H9 (cell line): ENCODE measurements at regions not wholly inside any gene's neighbourhood (a gene's known extent, or its start where the extent isn't known, plus 50 kb on each side); places are given as distances from the start of the nearest gene placed in this dataset.
A peak's percentile ranks its signal among the peaks of the same experiment; 100 is the strongest.

ENCODE experiments used
- DNase-seq: peaks from one replicate; pipeline ENCODE4 v3.0.0-alpha.2; 2017
- H2AFZ ChIP-seq: one replicate; pipeline ENCODE4 v1.6.1; 2013; ENCODE audit warnings: mild to moderate bottlenecking, low read length, control low read depth, moderate library complexity
- H2AK5ac ChIP-seq: 2 replicates; pipeline ENCODE4 v1.6.1; 2013; ENCODE audit warnings: low read length, control low read depth, mixed read lengths; ENCODE audit not compliant: insufficient read length
- H2BK120ac ChIP-seq: one replicate; pipeline ENCODE4 v1.6.1; 2013; ENCODE audit warnings: low read depth, mild to moderate bottlenecking, low read length, control low read depth, inconsistent platforms; ENCODE audit not compliant: poor library complexity, severe bottlenecking
- H2BK12ac ChIP-seq: 2 replicates; pipeline ENCODE4 v1.6.1; 2013; ENCODE audit warnings: low read length, control low read depth, mixed read lengths, low read depth; ENCODE audit not compliant: insufficient read length
- H2BK15ac ChIP-seq: 2 replicates; pipeline ENCODE4 v1.6.1; 2013; ENCODE audit warnings: low read depth, low read length, control low read depth
- H2BK20ac ChIP-seq: one replicate; pipeline ENCODE4 v1.6.1; 2013; ENCODE audit warnings: low read depth, mild to moderate bottlenecking, low read length, control low read depth, inconsistent platforms; ENCODE audit not compliant: poor library complexity, severe bottlenecking
- H2BK5ac ChIP-seq: 2 replicates; pipeline ENCODE4 v1.6.1; 2013; ENCODE audit warnings: low read length, control low read depth, mixed read lengths; ENCODE audit not compliant: insufficient read length
- H3K14ac ChIP-seq: 2 replicates; pipeline ENCODE4 v1.6.1; 2013; ENCODE audit warnings: low read length, control low read depth; ENCODE audit not compliant: insufficient read depth
- H3K18ac ChIP-seq: 2 replicates; pipeline ENCODE4 v1.6.1; 2013; ENCODE audit warnings: low read depth, mild to moderate bottlenecking, mixed read lengths, low read length, control low read depth; ENCODE audit not compliant: insufficient read length
- H3K23ac ChIP-seq: 2 replicates; pipeline ENCODE4 v1.6.1; 2013; ENCODE audit warnings: low read length, control low read depth, mixed read lengths, low read depth; ENCODE audit not compliant: insufficient read length
- H3K23me2 ChIP-seq: 2 replicates; pipeline ENCODE4 v1.6.1; 2013; ENCODE audit warnings: low read depth, mild to moderate bottlenecking, mixed read lengths, low read length, control low read depth; ENCODE audit not compliant: insufficient read length, poor library complexity, severe bottlenecking
- H3K27ac ChIP-seq: 2 replicates; pipeline ENCODE4 v1.5.1; 2013; ENCODE audit warnings: low read length, control low read depth, mixed read lengths, low read depth; ENCODE audit not compliant: insufficient read length
- H3K27me3 ChIP-seq: 2 replicates; pipeline ENCODE4 v1.6.1; 2013; ENCODE audit warnings: low read length, control low read depth, inconsistent platforms; ENCODE audit not compliant: insufficient read depth
- H3K4ac ChIP-seq: 2 replicates; pipeline ENCODE4 v1.6.1; 2013; ENCODE audit warnings: low read depth, mild to moderate bottlenecking, control low read depth, inconsistent platforms, low read length, moderate library complexity
- H3K4me1 ChIP-seq: 2 replicates; pipeline ENCODE4 v1.6.1; 2013; ENCODE audit warnings: low read length, control low read depth, inconsistent platforms; ENCODE audit not compliant: insufficient read depth
- H3K4me2 ChIP-seq: 2 replicates; pipeline ENCODE4 v1.6.1; 2013; ENCODE audit warnings: low read length, control low read depth, mixed read lengths; ENCODE audit not compliant: insufficient read length, insufficient read depth
- H3K56ac ChIP-seq: 2 replicates; pipeline ENCODE4 v1.6.1; 2013; ENCODE audit warnings: low read depth, mild to moderate bottlenecking, mixed read lengths, low read length, control low read depth; ENCODE audit not compliant: insufficient read length
- H3K79me1 ChIP-seq: 2 replicates; pipeline ENCODE4 v1.6.1; 2013; ENCODE audit warnings: low read depth, mild to moderate bottlenecking, moderate library complexity, low read length, control low read depth, inconsistent platforms; ENCODE audit not compliant: insufficient read depth, poor library complexity, severe bottlenecking
- H3K79me2 ChIP-seq: 2 replicates; pipeline ENCODE4 v1.6.1; 2013; ENCODE audit warnings: low read length, control low read depth, inconsistent platforms; ENCODE audit not compliant: insufficient read depth
- H3K9ac ChIP-seq: 2 replicates; pipeline ENCODE4 v1.6.1; 2013; ENCODE audit warnings: low read length, control low read depth, mixed read lengths; ENCODE audit not compliant: insufficient read length; ENCODE audit errors: extremely low read depth
- H3K9me3 ChIP-seq: one replicate; pipeline ENCODE4 v1.6.1; 2013; ENCODE audit warnings: low read depth, low read length, inconsistent platforms; ENCODE audit not compliant: control insufficient read depth
- H3T11ph ChIP-seq: one replicate; pipeline ENCODE4 v1.6.1; 2013; ENCODE audit warnings: mild to moderate bottlenecking, low read length, control low read depth, inconsistent platforms
- H4K20me1 ChIP-seq: one replicate; pipeline ENCODE4 v1.6.1; 2013; ENCODE audit not compliant: control insufficient read depth, insufficient read length, insufficient read depth
- H4K5ac ChIP-seq: 2 replicates; pipeline ENCODE4 v1.6.1; 2013; ENCODE audit warnings: low read depth, mild to moderate bottlenecking, mixed read lengths, low read length, control low read depth; ENCODE audit not compliant: insufficient read length
- H4K8ac ChIP-seq: replicated peaks from 2 replicates; pipeline ENCODE4 v1.6.1; 2013; ENCODE audit warnings: low read length, control low read depth, mixed read lengths, low read depth; ENCODE audit not compliant: insufficient read length
- H4K91ac ChIP-seq: 2 replicates; pipeline ENCODE4 v1.6.1; 2013; ENCODE audit warnings: low read depth, mild to moderate bottlenecking, moderate library complexity, mixed read lengths, low read length, control low read depth; ENCODE audit not compliant: insufficient read length
- H3K27ac Mint-ChIP-seq, 3 experiments: 2 replicates in 2 of 3; 3 replicates in 1 of 3; pipeline ENCODE4 v1.8.0; 2020 to 2021; ENCODE audit warnings: mixed read lengths in 3 of 3, mild to moderate bottlenecking in 1 of 3, moderate library complexity in 1 of 3
- H3K27me3 Mint-ChIP-seq: 2 replicates; pipeline ENCODE4 v1.8.0; 2021; ENCODE audit warnings: low read depth, mild to moderate bottlenecking, moderate library complexity, mixed read lengths
- H3K36me3 Mint-ChIP-seq, 3 experiments: 2 replicates in 2 of 3; 3 replicates in 1 of 3; pipeline ENCODE4 v1.8.0; 2020 to 2021; ENCODE audit warnings: low read depth in 3 of 3, mixed read lengths in 3 of 3; ENCODE audit not compliant: insufficient read depth in 1 of 3
- H3K4me1 Mint-ChIP-seq, 2 experiments: 2 replicates each; pipeline ENCODE4 v1.8.0; 2020; ENCODE audit warnings: mixed read lengths in 2 of 2
- H3K4me3 Mint-ChIP-seq, 2 experiments: 2 replicates in 1 of 2; 3 replicates in 1 of 2; pipeline ENCODE4 v1.8.0; 2020 to 2021; ENCODE audit warnings: mild to moderate bottlenecking in 2 of 2, mixed read lengths in 2 of 2, moderate library complexity in 1 of 2
- H3K9me3 Mint-ChIP-seq, 2 experiments: 2 replicates in 1 of 2; 3 replicates in 1 of 2; pipeline ENCODE4 v1.8.0; 2020; ENCODE audit warnings: mild to moderate bottlenecking in 2 of 2, mixed read lengths in 2 of 2, moderate library complexity in 1 of 2
- WGBS: extraction: QIAGEN DNeasy Blood & Tissue Kit; methylation state at CpG from one replicate; pipeline ENCODE4 v1.1.7; 2013; ENCODE audit warnings: missing lambda C conversion rate, low lambda C conversion rate, mixed read lengths; ENCODE audit not compliant: insufficient read length; ENCODE audit errors: extremely low coverage; 5-methylcytosine and 5-hydroxymethylcytosine counted together
- TF ChIP-seq, protein P1 (sequence below): fragments of 200-600 bp; sonication (generic); conservative IDR thresholded peaks from 3 replicates; pipeline ENCODE4 v1.8.0; 2021; ENCODE audit warnings: antibody characterized with exemption, mild to moderate bottlenecking

DNA sequence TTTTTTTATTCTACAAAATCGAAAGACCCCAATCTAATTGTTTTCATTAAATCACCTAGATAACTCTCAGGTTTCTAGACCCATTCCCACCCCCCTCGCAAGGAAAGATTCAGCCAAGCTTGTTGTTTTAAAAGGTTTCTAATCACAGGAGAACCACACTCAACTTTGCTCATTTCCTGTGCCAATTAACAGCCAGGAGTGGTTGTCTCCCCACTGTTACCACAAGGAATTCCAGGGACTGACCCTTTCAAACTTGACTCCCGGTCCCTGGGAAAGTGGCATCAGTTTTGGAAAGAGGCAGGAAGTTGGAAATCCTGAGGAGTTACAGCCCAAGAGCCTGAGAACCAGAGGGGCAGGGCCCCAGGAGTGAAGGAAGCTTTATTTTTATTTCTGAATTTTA is 561.3 kb upstream of the JAG1 start:
- H2BK12ac ChIP-seq, result no peak overlapping the region
- H3K18ac ChIP-seq, result no peak overlapping the region
- H3K56ac ChIP-seq, result no peak overlapping the region
- H3K79me2 ChIP-seq, result no peaks in the 10 kb centered on the region
- no peaks in the 10 kb centered on the region for H3K23me2 ChIP-seq
- H3K4ac ChIP-seq, result no peak overlapping the region
- no peak overlapping the region for H4K5ac ChIP-seq
- H3K27ac ChIP-seq, result no peak overlapping the region
- no peak overlapping the region for H4K91ac ChIP-seq
- Mint-ChIP-seq H3K27ac (no peak overlapping the region; a peak in 1 of 7 replicates), H3K4me1 (peaks cover 7% of the 10 kb centered on the region in 2 experiments; a peak in 3 of 4 replicates), H3K4me3 (no peak overlapping the region), H3K27me3 (no peaks in the 10 kb centered on the region), H3K36me3 (no peaks in the 10 kb centered on the region; a peak in 1 of 7 replicates), H3K9me3 (no peaks in the 10 kb centered on the region)
- H3K9me3 ChIP-seq, result no peaks in the 10 kb centered on the region
- H3K14ac ChIP-seq, result no peak overlapping the region
- H2BK20ac ChIP-seq, result no peak overlapping the region
- H4K20me1 ChIP-seq, result no peaks in the 10 kb centered on the region
- H3K4me2 ChIP-seq, result no peak overlapping the region
- H3K27me3 ChIP-seq, result no peaks in the 10 kb centered on the region
- H3K23ac ChIP-seq, result no peak overlapping the region
- H3T11ph ChIP-seq, result no peak overlapping the region
- no peak overlapping the region for H3K9ac ChIP-seq
- H3K4me1 ChIP-seq, result peaks cover 3% of the 10 kb centered on the region; the same call in 1 of the 2 replicates
- TF ChIP-seq, protein P1, sequence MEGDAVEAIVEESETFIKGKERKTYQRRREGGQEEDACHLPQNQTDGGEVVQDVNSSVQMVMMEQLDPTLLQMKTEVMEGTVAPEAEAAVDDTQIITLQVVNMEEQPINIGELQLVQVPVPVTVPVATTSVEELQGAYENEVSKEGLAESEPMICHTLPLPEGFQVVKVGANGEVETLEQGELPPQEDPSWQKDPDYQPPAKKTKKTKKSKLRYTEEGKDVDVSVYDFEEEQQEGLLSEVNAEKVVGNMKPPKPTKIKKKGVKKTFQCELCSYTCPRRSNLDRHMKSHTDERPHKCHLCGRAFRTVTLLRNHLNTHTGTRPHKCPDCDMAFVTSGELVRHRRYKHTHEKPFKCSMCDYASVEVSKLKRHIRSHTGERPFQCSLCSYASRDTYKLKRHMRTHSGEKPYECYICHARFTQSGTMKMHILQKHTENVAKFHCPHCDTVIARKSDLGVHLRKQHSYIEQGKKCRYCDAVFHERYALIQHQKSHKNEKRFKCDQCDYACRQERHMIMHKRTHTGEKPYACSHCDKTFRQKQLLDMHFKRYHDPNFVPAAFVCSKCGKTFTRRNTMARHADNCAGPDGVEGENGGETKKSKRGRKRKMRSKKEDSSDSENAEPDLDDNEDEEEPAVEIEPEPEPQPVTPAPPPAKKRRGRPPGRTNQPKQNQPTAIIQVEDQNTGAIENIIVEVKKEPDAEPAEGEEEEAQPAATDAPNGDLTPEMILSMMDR, result no peak
- H2BK15ac ChIP-seq, result no peak overlapping the region
- H2BK5ac ChIP-seq, result no peak overlapping the region
- H4K8ac ChIP-seq, result no peak overlapping the region
- H2BK120ac ChIP-seq, result no peak overlapping the region
- peak; percentile 43 for DNase-seq
- H2AFZ ChIP-seq, result peak overlapping the region; percentile 48
- no peak overlapping the region for H2AK5ac ChIP-seq
- WGBS, result no CpG with 5 or more reads among the region's 3 CpGs
- no peaks in the 10 kb centered on the region for H3K79me1 ChIP-seq
